Activated naive CD8-positive, alpha-beta T cell treated with anti-CD3 and anti-CD28 coated beads for 36 hours (primary cell): ENCODE measurements at regions not wholly inside any gene's neighbourhood (a gene's known extent, or its start where the extent isn't known, plus 50 kb on each side); places are given as distances from the start of the nearest gene placed in this dataset.
A peak's percentile ranks its signal among the peaks of the same experiment; 100 is the strongest.

Experiments
- DNase-seq: peaks from one replicate; pipeline ENCODE4 v3.0.0; 2021
- H3K27ac Mint-ChIP-seq: one replicate; pipeline ENCODE4 v1.8.0; 2022; ENCODE audit warnings: mild to moderate bottlenecking, moderate library complexity, mixed read lengths
- H3K27me3 Mint-ChIP-seq: one replicate; pipeline ENCODE4 v1.8.0; 2022; ENCODE audit warnings: mild to moderate bottlenecking, mixed read lengths
- H3K36me3 Mint-ChIP-seq: one replicate; pipeline ENCODE4 v1.8.0; 2021; ENCODE audit warnings: mild to moderate bottlenecking, mixed read lengths
- H3K4me1 Mint-ChIP-seq: one replicate; pipeline ENCODE4 v1.8.0; 2021; ENCODE audit warnings: mixed read lengths
- H3K4me3 Mint-ChIP-seq: one replicate; pipeline ENCODE4 v1.8.0; 2022; ENCODE audit warnings: mild to moderate bottlenecking, moderate library complexity, mixed read lengths
- H3K9me3 Mint-ChIP-seq: one replicate; pipeline ENCODE4 v1.8.0; 2022; ENCODE audit warnings: mixed read lengths

- H3K9me3 Mint-ChIP-seq, result no peaks in the 10 kb centered on the region
- H3K27me3 Mint-ChIP-seq, result no peaks in the 10 kb centered on the region
- H3K4me1 Mint-ChIP-seq, result peaks cover 4% of the 10 kb centered on the region
- no peaks in the 10 kb centered on the region for H3K36me3 Mint-ChIP-seq
- H3K4me3 Mint-ChIP-seq, result no peak overlapping the region
- no peak overlapping the region for H3K27ac Mint-ChIP-seq
- no peak for DNase-seq
Measured at GRCh38 chr1:76015478-76016103, 59.0 kb upstream of the ST6GALNAC3 start.

- H3K9me3 Mint-ChIP-seq, result no peaks in the 10 kb centered on the region
- DNase-seq, result no peak
- H3K4me3 Mint-ChIP-seq, result no peak overlapping the region
- H3K27ac Mint-ChIP-seq, result no peak overlapping the region
- no peaks in the 10 kb centered on the region for H3K36me3 Mint-ChIP-seq
- H3K27me3 Mint-ChIP-seq, result no peaks in the 10 kb centered on the region
- peaks cover 4% of the 10 kb centered on the region for H3K4me1 Mint-ChIP-seq
Measured at GRCh38 chr1:76018045-76018444, 56.5 kb upstream of the ST6GALNAC3 start.

- peaks cover 13% of the 10 kb centered on the region for H3K4me1 Mint-ChIP-seq
- H3K9me3 Mint-ChIP-seq, result no peaks in the 10 kb centered on the region
- no peaks in the 10 kb centered on the region for H3K27me3 Mint-ChIP-seq
- no peak for DNase-seq
- H3K27ac Mint-ChIP-seq, result no peak overlapping the region
- no peaks in the 10 kb centered on the region for H3K36me3 Mint-ChIP-seq
- no peak overlapping the region for H3K4me3 Mint-ChIP-seq
Measured at GRCh38 chr1:76021846-76022245, 52.7 kb upstream of the ST6GALNAC3 start.

GRCh38 chr1:76023669-76024435, 50.7 kb upstream of the ST6GALNAC3 start:
- Mint-ChIP-seq H3K4me3 (no peak overlapping the region), H3K9me3 (peaks cover 2% of the 10 kb centered on the region), H3K27me3 (no peaks in the 10 kb centered on the region), H3K36me3 (peaks cover 2% of the 10 kb centered on the region), H3K27ac (peak overlapping the region; percentile 7), H3K4me1 (peaks cover 13% of the 10 kb centered on the region)
- DNase-seq, result no peak
